ENCODE measurements at regions not wholly inside any gene's neighbourhood (a gene's known extent, or its start where the extent isn't known, plus 50 kb on each side); places are given as distances from the start of the nearest gene placed in this dataset.
"Not testable (repeated sequence)": the region's sequence is repeated elsewhere in the genome, so short reads cannot be mapped to it uniquely, and the experiment has no call there.

DNA sequence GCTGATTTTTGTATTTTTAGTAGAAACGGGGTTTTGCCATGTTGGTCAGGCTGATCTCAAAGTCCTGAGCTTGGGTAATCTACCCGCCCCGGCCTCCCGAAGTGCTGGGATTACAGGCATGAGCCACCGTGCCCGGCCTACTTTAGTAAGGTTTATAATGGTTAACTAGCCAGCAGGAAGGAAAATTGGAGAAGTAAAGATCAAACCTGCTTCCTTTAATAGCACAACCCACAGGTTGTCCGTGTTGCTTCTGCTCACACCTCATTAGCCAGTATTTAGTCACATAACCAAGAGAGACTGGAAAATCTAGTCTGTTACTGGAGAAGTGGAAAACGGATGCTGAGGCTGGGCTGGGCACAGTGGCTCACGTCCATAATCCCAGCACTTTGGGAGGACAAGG is 51.9 kb upstream of the TBL1XR1 start:
- intact Hi-C loops (cut with micrococcal nuclease), result no loop called here

DNA sequence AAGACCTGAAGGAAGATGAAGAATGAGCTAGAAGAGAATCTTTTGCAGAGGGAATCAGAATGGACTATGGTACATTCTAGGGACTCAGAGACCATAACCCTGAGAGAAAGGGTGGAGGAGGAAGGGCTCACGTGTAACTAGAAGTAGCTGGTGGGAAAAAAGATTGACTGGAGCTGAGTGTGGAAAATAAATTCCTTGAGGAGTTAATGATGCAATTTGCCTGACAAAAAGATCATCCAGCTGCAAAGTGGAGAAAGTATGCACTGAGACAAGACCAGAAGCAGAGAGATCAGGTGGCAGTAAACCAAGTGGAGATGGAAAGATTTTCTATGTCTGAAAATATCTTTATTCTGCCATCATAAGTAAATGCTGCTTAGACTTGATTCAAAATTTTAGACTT is 52.9 kb upstream of the TBL1XR1 start:
- intact Hi-C loops (cut with micrococcal nuclease), result no loop called here

DNA sequence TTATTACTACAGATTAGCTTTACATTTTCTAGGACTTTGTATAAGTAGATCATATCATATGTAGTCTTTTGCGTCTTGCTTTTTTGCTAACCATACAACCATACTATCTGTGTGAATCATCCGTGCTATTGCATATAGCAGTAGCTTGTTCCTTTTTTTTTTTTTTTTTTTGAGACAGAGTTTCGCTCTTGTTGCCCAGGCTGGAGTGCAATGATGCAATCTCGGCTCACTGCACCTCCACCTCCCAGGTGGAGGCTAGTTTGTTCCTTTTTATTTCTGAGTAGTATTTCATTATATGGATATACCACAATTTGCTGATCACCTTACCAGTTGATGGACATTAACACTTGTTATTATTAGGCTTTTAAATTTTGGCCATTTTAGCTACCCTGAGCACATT is 54.5 kb upstream of the TBL1XR1 start:
- intact Hi-C loops (cut with micrococcal nuclease), result no loop called here

- intact Hi-C loops (cut with micrococcal nuclease), result no loop called here
These were observed 59.7 kb upstream of the TBL1XR1 start for GRCh38 chr3:177257006-177257405.

DNA sequence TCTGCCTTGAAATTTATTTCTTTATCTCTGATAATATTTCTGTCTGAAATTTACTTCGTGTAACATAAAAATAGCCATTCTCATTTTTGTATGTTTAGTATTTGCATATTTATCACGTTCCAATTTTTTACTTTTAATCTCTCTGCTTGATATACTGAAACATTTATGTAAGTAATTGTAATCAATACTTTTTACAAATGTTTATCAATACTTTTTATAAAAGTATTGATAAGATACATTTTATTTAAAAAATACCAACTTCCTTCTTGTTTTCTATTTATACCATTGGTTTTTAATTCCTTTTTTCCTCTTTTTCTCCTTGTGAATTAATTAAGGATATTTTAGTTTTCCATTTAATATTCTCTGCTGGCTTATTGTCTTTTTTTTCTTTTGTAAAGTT is 60.3 kb upstream of the TBL1XR1 start:
- intact Hi-C loops (cut with micrococcal nuclease), result no loop called here

DNA sequence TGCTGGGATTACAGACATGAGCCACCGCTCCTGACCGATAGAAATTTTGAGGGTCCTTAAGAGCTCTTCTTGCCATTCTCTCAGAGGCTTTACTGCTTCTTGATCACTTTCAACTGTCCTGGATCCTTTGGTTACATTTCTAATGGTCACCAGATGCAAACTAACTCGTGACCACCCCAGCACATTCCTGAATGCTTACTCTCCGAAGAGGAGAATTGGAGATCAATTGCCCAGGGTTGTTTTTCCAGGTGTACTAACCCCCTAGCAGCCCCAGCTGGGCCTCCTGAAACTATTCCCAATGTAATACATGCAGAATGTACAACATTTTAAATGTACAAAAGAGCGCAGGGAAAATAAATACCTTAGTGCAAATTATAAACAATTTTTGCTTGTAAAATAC is 65.1 kb upstream of the TBL1XR1 start:
- intact Hi-C loops (cut with micrococcal nuclease), result no loop called here

DNA sequence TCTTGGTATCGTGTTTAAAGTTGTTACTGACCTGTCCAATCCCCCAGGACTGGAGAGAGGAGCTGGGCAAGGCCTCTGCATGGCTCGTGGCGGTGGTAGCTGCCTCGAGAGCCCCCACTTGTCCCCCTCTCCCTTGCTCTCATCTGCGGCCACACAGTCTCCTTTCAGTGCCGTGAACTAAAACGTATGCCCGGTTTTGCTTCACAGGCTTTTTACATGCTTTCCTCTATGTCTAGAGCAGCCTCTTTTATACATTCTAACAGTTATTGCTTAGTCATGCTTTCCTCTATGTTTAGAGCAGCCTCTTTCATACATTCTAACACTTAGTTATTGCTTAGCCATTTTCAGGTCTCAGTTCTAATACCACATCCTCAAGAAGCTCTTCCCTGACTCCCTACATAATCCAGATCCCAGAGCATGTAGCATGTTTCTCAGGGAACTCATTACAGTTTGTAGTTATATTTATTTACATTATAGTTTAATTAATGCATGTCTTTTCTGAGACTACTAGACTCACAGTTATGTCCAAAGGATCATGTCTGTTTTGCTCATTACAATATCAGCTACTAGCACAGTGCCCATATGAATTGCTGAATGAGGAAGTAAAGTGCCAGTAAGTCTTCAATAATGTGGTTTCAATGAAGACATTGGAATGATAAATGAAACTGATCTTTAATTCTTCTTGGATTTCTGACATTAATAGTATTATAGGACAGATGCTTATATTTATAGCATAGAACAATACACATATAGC is 66.5 kb upstream of the TBL1XR1 start:
- intact Hi-C loops (cut with micrococcal nuclease), result no loop called here

- intact Hi-C loops (cut with micrococcal nuclease), result not testable (repeated sequence)
These were observed 74.7 kb upstream of the TBL1XR1 start for GRCh38 chr3:177271811-177272501.

DNA sequence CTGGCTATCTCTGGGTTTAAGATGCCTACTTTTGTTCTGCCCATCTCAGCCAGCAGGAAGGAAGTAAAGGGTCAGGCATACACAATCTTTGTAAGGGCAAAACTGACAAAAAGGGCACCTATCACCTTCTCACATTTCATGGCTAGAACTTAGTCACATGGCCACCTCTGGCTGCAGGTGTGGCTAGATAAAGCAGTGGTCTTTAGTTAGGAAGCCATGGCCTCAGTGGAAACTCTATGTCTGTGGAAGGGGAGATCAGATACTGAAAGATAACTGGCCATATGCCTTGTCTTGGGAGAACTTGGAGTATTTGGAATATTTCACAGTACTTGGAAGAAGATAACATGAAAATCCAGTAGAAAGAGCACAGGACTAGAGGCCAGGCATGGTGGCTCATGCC is 80.7 kb upstream of the TBL1XR1 start:
- intact Hi-C loops (cut with micrococcal nuclease), result no loop called here

DNA sequence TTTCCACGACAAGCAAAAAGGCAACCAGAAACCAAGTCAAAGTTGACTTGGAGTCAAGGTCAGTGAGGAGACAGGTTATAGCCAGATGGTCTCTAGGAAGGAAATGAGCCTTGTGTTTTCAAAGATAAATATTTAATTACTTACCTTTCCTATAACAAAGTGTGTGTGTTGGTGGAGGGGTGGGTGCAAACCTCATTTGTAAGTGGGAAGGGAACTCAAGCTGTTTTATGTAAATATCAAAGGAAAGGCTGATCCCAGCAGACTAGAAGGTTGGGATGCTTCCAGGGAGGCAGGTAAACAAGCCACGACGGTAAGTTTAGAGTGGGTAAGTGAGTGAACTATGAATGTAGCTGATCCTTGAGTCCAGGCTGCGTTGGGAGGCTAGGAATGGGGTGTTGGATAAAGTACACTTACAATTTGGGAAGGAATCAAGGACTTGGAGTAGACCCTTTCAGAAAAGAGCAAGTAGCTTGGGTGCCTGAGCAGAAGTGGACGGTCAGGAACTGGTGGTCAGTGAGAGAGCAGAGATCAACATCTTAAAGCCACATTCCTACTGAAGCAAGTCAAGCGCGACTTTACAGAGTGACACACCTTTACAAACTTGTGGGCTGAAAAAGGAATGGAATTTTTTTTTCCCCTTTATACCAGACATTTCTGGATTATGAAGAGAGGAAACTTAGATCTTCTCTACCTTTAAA is 82.0 kb upstream of the TBL1XR1 start:
- intact Hi-C loops (cut with micrococcal nuclease), result no loop called here

- intact Hi-C loops (cut with micrococcal nuclease), result loop anchor here (2.0 to 5.0 kb wide), 2 partner anchors 36 to 81 kb away; no protein-coding TSS in a partner anchor
These were observed 84.2 kb upstream of the TBL1XR1 start for GRCh38 chr3:177281292-177282118.

GRCh38 chr3:177282119-177282655 is 84.9 kb upstream of the TBL1XR1 start:
- intact Hi-C loops (cut with micrococcal nuclease), result loop anchor here (5.0 kb wide), 1 partner anchor 35 kb away; no protein-coding TSS in a partner anchor

DNA sequence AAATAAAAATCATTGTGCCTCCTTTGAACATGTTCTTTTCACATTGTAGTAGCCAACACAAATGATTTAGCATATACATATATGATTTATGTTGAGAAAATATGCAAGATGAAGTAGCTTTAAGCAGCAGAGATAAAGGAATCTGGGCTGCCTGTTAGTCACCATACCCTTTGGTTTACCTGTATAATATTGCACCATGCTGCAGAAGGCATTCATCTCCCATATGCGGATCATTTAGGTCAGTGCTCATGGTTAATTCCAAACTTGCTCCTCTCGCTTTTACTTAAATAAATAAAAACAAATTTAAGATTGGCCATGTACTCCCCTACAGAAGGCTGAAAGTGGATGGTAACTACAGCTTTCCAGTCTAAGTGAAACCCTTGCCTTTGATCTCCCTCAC is 86.7 kb upstream of the TBL1XR1 start:
- intact Hi-C loops (cut with micrococcal nuclease), result loop anchor here (5.0 kb wide), 1 partner anchor 33 kb away; no protein-coding TSS in a partner anchor

DNA sequence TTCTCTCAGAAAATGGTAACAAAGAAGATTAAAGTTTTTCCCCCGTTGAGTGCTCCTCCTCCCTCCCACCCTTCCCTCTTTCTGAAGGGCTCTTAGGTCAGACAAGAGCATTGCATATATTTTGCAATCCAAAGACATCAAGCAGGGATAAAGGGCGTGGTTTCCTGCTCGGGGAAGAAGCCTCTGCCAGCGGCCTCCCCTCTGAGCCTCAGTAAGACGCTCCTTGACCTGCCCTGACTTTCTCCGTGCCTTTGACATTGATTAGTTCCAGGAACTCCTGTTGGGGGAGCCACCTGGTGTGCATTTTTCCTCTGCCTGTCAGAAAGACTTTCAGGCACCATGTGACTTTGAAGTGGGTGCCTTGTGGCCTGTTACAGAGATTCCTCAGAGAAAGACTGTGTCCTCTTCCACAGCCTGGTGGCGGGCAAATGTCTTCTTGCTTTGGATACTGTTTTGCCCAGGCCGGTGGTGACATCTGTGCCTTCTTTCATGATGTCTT is 87.2 kb upstream of the TBL1XR1 start:
- intact Hi-C loops (cut with micrococcal nuclease), result loop anchor here (5.0 kb wide), 1 partner anchor 33 kb away; no protein-coding TSS in a partner anchor

DNA sequence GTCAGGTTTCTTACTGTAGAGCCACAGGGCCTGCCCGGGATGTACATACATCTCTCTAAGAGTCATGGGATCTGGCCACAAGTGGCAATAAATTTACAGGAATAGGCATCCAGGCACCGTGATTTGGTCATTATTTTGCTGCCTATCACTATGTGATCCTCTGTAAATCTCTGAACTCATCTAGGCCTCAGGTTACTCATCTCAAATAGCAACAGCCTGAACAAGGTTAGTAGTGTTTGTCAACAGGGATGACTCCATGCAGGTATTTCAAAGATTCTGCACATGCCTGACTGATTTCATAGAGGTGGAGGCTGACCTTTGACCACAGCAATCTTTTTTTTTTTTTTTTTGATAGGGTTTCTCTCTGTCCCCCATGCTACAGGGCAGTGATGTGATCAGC is 88.8 kb upstream of the TBL1XR1 start:
- intact Hi-C loops (cut with micrococcal nuclease), result no loop called here

DNA sequence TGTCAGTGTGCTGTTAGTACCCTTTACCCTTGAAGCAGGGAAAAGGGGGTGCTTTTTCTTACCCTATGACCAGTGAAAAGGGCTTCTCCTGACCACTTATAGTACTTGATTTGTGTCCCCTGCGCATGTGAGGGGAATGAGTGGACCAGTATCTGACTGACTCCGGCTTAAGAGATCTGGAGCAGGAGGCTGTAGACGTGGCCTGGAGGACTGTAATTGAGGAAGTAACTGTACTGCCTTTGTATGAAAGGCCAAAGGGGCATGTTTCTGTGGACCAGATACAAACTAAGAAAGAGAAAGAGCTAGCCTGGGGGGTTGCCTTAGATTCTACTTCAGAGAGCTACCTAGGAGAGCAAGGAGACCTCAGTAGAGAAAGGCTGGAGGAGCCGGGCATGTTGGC is 89.9 kb upstream of the TBL1XR1 start:
- intact Hi-C loops (cut with micrococcal nuclease), result no loop called here

GRCh38 chr3:177290633-177291032 is 93.4 kb upstream of the TBL1XR1 start:
- intact Hi-C loops (cut with micrococcal nuclease), result no loop called here

DNA sequence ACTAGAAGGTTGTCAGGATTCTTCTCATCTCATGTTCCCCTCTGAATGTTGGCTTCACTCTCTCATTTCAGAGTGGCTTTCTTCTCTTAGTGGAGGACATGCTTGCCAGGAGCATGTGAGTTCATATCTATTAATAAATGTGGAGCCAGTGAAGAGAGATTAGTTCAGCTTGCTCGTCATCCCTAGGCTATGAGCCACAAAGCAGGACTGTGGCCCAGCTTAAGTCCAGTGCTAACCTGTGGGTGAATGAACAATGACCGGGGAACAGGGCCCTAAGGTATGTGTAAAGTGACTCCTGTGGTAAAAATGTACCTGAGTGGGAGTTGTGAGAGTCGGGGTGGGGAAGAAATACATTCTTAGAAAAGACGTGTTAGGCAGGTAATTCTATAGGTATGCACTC is 96.9 kb upstream of the TBL1XR1 start:
- intact Hi-C loops (cut with micrococcal nuclease), result no loop called here

- intact Hi-C loops (cut with micrococcal nuclease), result no loop called here
These were observed 97.8 kb upstream of the TBL1XR1 start for GRCh38 chr3:177295116-177295515.

DNA sequence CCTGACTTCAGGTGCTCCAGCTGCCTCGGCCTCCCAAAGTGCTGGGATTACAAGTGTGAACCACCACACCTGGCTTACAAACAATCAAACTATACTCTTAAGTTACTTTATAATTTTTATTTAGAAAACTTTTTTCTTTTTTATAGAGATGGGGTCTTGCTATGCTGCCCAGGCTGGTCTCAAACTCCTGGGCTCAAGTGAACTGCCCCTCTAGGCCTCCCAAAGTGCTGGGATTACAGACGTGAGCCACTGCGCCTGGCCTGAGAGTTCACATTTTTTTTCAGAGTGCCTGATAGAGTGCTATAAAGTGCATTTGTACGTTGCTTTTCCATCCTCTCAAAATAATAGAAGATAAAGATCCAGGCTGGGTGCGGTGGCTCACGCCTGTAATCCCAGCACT is 102.0 kb upstream of the TBL1XR1 start:
- intact Hi-C loops (cut with micrococcal nuclease), result no loop called here
